CD4-positive, alpha-beta T cell treated with Interleukin-1 beta for 1 hour (primary cell): ENCODE measurements at regions not wholly inside any gene's neighbourhood (a gene's known extent, or its start where the extent isn't known, plus 50 kb on each side); places are given as distances from the start of the nearest gene placed in this dataset.
"Not testable (repeated sequence)": the region's sequence is repeated elsewhere in the genome, so short reads cannot be mapped to it uniquely, and the experiment has no call there.

ENCODE experiments used
- DNase-seq, 2 donors: peaks; one replicate each; pipeline ENCODE4 v3.0.0-alpha.2; 2020 to 2022

DNA sequence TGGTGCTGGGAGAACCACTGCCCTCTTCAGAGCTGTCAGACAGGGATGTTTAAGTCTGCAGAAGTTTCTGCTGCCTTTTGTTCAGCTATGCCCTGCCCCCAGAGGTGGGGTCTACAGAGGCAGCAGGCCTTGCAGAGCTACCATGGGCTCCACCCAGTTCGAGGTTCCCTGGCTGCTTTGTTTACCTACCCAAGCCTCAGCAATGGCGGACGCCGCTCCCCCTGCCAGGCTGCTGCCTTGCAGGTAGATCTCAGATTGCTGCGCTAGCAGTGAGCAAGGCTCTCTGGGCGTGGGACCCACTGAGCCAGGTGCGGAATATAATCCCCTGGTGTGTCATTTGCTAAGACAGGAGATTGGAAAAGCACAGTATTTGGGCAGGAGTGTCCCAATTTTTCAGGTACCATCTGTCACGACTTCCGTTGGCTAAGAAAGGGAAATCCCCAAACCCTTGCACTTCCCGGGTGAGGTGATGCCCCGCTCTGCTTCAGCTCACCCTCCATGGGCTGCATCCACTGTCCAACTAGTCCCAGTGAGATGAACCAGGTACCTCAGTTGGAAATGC lies 1415.5 kb downstream of the GRIK2 start:
- not testable (repeated sequence) for DNase-seq

DNA sequence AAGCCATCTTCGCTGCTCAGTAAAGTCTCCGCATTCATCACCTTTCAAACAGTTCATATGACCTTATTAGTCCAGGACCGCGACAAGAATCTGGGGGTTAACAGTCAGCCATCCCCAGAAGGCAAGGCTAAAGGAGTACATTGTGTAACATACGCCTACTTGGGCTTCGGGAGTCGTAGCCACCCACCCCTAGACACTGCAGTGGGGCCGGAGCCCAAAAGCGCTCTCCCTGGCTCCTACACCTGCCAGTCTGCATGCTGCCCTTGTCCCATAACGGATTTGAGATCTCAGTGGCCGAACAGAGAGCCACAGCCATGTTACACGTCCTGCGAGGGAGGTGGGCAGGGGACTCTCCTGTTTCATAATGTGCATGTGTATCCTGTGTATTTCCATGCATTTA lies 1405.5 kb downstream of the GRIK2 start:
- DNase-seq = no peak

DNA sequence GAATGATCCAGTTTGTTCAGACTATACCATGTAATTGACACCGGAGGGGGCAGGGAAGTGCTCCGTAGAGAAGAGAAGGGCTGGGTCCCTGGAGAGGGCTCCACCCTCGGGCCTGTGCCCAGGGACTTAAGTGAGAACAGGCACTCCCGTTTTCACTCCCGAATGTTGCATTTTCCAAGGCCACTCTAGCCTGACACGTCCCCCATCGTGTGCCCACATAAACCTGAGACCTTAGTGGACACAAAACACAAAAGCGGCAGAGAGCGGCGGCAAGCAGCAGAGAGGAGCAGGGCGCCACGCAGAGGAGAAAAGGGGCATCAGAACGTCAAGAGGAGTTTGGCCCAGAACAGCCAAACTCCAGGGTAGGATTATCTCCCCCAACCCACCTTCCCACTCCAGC lies 1405.1 kb downstream of the GRIK2 start:
- DNase-seq = no peak

DNA sequence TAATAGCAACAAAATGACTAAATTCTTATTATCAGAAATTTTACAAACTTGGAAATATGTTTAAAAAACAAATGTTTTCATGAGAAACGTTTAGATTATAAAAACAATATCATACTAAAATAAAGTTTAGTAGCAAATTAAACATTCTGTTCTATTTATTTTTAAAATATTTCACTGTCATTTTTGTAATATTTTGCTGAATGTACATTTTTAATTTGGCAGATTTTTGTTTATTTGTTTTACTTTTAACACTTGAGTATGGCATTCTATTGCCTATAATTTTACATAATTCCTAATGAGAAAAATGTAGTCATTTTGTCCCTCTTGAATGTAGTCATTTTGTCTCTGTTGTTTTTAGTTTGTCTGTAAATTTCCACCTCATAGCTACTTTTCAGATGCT lies 1400.2 kb downstream of the GRIK2 start:
- DNase-seq = no peak

- DNase-seq = no peak
Observed at GRCh38 chr6:102774326-102774725, 1380.8 kb downstream of the GRIK2 start.

DNA sequence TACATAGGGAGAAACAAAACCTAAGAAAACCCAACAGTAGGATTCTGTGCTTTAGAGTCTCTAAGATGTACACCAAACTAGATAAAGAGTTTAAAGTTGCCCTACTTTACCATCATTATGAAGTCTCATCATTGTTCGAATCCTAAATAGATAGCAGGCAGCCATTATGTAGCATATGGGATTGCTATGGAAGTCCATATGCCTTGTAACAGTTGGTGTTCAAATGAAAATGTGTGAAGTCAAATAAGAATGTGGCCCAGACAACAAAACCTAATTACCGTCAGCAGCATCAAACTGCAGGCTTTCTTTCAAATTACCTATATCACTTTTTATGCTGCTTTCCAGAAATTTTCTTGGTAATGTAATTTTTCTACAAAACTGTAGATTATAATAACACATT lies 1380.1 kb downstream of the GRIK2 start:
- DNase-seq = no peak

DNA sequence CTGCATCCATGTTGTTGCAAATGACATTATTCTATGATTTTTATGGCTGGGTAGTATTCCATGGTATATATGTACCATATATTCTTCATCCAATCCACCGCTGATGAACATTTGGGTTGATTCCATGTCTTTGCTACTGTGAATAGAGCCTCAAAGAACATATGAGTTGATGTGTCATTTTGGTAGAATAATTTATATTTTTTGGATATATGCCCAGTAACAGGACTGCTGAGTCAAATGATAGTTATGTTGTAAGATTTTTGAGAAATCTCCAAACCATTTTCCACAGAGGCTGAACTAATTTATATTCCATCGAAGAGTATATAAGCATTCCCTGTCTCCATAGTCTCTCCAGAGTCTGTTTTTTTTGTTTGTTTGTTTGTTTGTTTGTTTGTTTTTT lies 1373.5 kb downstream of the GRIK2 start:
- no peak for DNase-seq

GRCh38 chr6:102764317-102764716 lies 1370.8 kb downstream of the GRIK2 start:
- no peak for DNase-seq

DNA sequence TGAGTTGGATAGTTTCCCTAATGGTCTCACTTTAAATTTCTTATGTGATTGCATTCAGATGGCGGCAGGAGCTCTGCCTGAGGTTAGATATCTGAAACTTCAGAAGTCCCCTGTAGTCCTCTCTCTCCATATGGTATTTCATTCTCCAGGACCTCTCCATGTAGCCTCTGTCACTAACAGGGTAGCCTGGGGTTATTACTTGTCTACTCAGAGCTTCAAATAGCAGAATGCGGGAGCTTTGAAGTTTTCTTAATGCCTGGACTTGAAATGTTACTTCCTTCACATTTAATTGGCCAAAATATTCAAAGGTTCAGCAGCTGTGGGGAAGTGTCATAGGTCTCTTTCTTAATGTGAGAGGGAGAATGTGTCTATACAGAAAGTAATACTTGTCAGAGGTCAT lies 1370.4 kb downstream of the GRIK2 start:
- DNase-seq = no peak

- DNase-seq = no peak
Observed at GRCh38 chr6:102761872-102762271, 1368.4 kb downstream of the GRIK2 start.

- no peak for DNase-seq
Observed at GRCh38 chr6:102759415-102759814, 1365.9 kb downstream of the GRIK2 start.

DNA sequence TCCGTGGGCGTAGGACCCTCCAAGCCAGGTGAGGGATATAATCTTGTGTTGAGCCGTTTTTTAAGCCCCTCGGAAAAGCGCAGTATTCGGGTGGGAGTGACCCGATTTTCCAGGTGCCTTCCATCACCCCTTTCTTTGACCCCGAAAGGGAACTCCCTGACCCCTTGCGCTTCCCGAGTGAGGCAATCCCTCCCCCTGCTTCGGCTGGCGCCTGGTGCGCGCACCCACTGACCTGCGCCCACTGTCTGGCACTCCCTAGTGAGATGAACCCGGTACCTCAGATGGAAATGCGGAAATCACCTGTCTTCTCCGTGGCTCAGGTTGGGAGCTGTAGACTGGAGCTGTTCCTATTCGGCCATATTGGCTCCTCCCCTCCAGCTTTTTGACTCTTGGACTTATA lies 1365.0 kb downstream of the GRIK2 start:
- not testable (repeated sequence) for DNase-seq

GRCh38 chr6:102749210-102749971 lies 1355.9 kb downstream of the GRIK2 start:
- no peak for DNase-seq

DNA sequence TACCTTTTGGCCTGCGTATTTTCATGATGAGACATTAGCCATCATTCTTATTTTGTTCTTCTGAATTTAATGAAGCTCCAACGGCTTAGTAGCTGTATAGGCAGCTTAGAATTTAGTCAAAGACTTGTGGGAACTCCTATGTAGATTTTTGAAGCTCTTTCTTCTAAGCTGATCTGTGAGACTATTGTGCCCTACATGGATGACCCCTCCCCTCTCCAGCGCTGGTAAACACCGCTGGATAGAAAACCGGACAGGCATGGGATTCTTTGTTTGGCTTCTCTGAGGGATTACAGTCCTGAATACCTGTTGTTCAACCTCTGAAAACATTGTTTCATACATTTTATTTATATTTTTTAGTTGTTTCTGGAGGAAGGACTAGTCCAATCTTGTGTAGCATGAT lies 1353.4 kb downstream of the GRIK2 start:
- DNase-seq = no peak

DNA sequence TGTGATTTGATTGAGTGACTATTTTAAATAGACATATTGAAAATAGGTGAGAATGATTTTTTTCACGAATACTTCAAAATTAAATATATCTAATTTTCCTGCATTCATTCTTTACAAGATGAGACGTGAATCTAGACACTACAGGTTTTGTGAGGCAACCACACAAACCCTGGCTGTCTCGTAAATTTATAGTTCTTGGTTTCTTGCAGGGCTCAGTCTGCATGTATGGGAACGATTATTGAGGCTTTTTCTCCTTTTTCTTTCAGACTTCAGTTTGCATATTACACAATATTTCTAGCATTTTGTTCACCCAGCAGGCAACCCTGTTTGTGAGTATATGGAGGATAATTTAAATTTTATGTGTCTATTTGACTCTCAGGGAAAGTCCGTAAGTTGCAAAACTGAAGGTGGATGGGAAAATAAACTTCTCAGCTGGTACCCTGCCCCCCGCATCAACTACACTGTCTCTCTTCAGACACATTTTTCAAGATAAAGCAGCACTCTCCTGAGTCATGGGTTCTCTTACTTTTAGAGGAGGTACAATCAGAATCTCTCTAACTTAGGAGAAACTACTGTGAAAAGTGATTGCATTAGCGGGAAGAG lies 1349.3 kb downstream of the GRIK2 start:
- no peak for DNase-seq

DNA sequence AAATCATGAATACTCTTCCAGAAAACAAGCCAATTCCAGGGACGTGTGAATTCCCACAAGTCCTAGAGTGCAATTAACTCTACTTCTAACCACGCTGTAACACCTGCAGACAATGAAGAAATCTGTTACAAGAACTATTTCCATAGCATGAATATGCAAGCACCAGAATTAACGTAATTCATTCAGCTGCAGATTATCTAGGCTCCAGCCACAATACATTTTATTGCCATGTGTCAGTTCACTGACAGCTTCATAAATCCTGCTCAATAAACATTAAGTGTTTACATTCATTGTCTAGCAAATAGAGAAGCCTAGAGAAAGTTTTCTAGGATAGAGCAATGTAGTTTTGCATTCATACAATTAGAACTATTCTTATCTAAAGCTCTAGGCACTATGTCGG lies 1348.5 kb downstream of the GRIK2 start:
- DNase-seq = no peak

- no peak for DNase-seq
Observed at GRCh38 chr6:102736941-102737368, 1343.4 kb downstream of the GRIK2 start.

GRCh38 chr6:102732898-102733297 lies 1339.4 kb downstream of the GRIK2 start:
- no peak for DNase-seq

DNA sequence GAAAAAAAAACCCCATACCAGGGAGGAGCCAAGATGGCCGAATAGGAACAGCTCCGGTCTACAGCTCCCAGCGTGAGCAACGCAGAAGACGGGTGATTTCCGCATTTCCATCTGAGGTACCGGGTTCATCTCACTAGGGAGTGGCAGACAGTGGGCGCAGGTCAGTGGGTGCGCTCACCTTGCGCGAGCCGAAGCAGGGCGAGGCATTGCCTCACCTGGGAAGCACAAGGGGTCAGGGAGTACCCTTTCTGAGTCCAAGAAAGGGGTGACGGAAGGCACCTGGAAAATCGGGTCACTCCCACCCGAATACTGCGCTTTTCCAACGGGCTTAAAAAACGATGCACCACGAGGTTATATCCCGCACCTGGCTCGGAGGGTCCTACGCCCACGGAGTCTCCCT lies 1328.6 kb downstream of the GRIK2 start:
- DNase-seq = not testable (repeated sequence)

DNA sequence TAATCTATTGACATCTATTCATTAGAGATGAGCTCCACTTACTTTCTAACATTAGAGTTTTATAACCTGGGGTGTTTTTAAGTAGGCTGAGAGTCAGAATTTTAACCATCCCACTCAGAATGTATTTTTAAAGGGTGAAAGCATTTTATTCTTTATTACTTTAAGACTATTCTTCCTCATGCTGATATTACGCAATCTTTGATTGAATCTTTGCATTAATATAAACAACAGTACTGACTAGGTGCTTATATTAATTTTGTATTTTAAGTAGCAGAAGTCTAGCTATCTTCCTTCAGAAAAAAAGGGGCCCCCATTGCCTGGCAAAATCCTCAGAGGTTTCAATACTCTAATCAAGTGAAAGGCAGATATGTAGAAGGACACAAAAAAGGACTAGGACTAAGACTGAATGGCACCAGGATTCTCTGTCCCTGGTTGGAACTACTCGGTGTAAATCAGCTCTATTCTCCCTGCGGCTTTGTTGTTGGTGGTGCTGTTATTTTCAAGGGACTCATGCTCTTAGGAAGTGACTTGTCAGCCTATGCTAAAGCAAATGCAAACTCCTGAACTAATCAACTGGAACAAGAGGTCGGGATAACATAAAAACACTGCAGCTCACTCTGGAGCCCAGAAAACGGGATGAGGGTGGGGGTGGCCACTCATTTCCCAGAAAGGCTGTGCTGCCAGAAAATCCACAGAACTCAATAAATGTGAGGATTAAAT lies 1324.4 kb downstream of the GRIK2 start:
- no peak for DNase-seq

- no peak for DNase-seq
Observed at GRCh38 chr6:102717252-102717651, 1323.7 kb downstream of the GRIK2 start.

DNA sequence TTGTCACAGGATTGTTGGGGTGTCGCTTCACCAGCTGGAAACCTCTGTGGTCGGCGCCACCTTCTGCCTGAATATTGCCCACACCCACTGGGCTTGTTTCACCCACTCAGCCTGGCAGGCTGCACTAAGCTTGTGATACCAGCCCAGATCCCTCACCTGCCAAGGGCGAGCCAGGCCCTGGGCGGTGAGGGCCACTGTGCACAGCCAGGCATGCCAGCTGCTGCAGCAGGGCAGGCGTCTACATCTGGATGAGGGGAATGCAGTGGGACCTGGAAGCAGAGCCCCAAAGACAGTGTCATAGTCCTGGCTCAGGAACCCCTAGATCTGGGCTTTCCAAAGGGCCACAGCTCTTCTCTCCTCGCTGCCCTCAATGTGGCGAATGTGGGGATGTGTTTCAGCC lies 1307.5 kb downstream of the GRIK2 start:
- no peak for DNase-seq

GRCh38 chr6:102686461-102686860 lies 1293.0 kb downstream of the GRIK2 start:
- no peak for DNase-seq

GRCh38 chr6:102680413-102680812 lies 1286.9 kb downstream of the GRIK2 start:
- DNase-seq = no peak
